GM12891 (cell line): ENCODE measurements at regions not wholly inside any gene's neighbourhood (a gene's known extent, or its start where the extent isn't known, plus 50 kb on each side); places are given as distances from the start of the nearest gene placed in this dataset.

Source experiments
- PAX5 ChIP-seq: IDR thresholded peaks from 2 replicates; pipeline ENCODE4 v1.6.1; 2011; ENCODE audit warnings: low read length, moderate library complexity, mild to moderate bottlenecking; ENCODE audit not compliant: insufficient read depth, severe bottlenecking
- POLR2A ChIP-seq: IDR thresholded peaks from 2 replicates; pipeline ENCODE4 v1.6.1; 2011; ENCODE audit warnings: low read depth, low read length, control low read depth
- POLR2AphosphoS5 ChIP-seq: IDR thresholded peaks from 2 replicates; pipeline ENCODE4 v1.6.1; 2011; ENCODE audit warnings: low read depth, low read length, control low read depth
- TAF1 ChIP-seq: IDR thresholded peaks from 2 replicates; pipeline ENCODE4 v1.6.1; 2011; ENCODE audit warnings: low read depth, low read length, control low read depth

GRCh38 chr16:55204923-55205322, 119.1 kb upstream of the IRX6 start:
- TF ChIP-seq POLR2A, result no peak
- TF ChIP-seq POLR2AphosphoS5, result no peak
- TF ChIP-seq TAF1, result no peak
- TF ChIP-seq PAX5, result no peak
